GM19395 (cell line): ENCODE measurements at regions not wholly inside any gene's neighbourhood (a gene's known extent, or its start where the extent isn't known, plus 50 kb on each side); places are given as distances from the start of the nearest gene placed in this dataset.

ENCODE experiments used
- ATAC-seq: cut with Tn5 transposase; IDR thresholded peaks from one replicate; pipeline ENCODE4 v1.9.1; 2021; ENCODE audit warnings: mild to moderate bottlenecking, moderate library complexity; ENCODE audit not compliant: unreplicated experiment

DNA sequence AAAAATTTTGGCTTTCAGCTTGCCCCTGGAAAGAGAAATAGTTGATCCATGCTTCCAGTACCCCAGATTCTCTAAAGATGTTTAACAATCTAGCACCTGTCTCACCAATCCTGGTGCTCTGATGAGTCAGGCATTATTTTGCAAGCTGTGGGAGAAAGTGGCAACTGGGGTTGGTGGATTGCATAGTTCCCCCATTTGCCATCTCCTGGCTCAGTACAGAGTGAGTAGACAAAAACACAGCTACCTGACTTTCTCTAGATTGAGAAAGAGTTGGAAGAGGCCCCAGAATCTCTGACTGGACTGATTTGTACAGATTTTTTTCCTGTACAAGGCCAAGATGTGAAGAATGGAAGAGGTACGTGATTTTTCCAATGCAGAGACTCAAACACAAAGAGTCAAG is 75.1 kb upstream of the NEGR1 start:
- ATAC-seq: no peak

GRCh38 chr1:72355899-72356298 is 73.6 kb upstream of the NEGR1 start:
- ATAC-seq: no peak

- ATAC-seq: no peak
These were observed 59.3 kb upstream of the NEGR1 start for GRCh38 chr1:72341661-72342060.

GRCh38 chr1:72336776-72337175 is 54.4 kb upstream of the NEGR1 start:
- no peak for ATAC-seq
